Mammary epithelial cell (primary cell): ENCODE measurements at regions not wholly inside any gene's neighbourhood (a gene's known extent, or its start where the extent isn't known, plus 50 kb on each side); places are given as distances from the start of the nearest gene placed in this dataset.

Source experiments
- CTCF ChIP-seq, 2 donors: IDR thresholded peaks in 1 of 2; conservative IDR thresholded peaks in 1 of 2; 2 replicates each; pipeline ENCODE4 v1.5.1; 2011 to 2012; ENCODE audit warnings: inconsistent platforms in 2 of 2, low read length in 2 of 2, mild to moderate bottlenecking in 2 of 2, control low read depth in 1 of 2, low read depth in 1 of 2; ENCODE audit not compliant: insufficient read depth in 1 of 2; ENCODE audit errors: extremely low read depth in 1 of 2
- EZH2 ChIP-seq: IDR thresholded peaks from 2 replicates; pipeline ENCODE4 v1.6.1; 2012; ENCODE audit warnings: low read length, inconsistent platforms, borderline replicate concordance

- TF ChIP-seq CTCF (conservative IDR thresholded peaks at IDR 0.05 in 1 of 2, IDR thresholded peaks at IDR 0.05 in 1 of 2; ENCODE audit: extremely low read depth in 1 of 2, insufficient read depth in 1 of 2, low read depth in 1 of 2, low read length in 2 of 2) = no peak
- no peak for TF ChIP-seq EZH2
Observed at GRCh38 chr5:2948875-2949274, 197.4 kb upstream of the IRX2 start.
